DND-41 (cell line): ENCODE measurements at regions not wholly inside any gene's neighbourhood (a gene's known extent, or its start where the extent isn't known, plus 50 kb on each side); places are given as distances from the start of the nearest gene placed in this dataset.

Source experiments
- CTCF ChIP-seq: IDR thresholded peaks from 2 replicates; pipeline ENCODE4 v1.5.1; 2012; ENCODE audit warnings: borderline replicate concordance, low read length, moderate library complexity, mild to moderate bottlenecking; ENCODE audit not compliant: poor library complexity, severe bottlenecking; ENCODE audit errors: extremely low read depth
- EZH2 ChIP-seq: IDR thresholded peaks from 3 replicates; pipeline ENCODE4 v1.6.1; 2012; ENCODE audit warnings: borderline replicate concordance, low read depth, mild to moderate bottlenecking, moderate library complexity, low read length, inconsistent platforms; ENCODE audit not compliant: severe bottlenecking

- TF ChIP-seq EZH2 (no peak), CTCF (no peak)
These were observed 277.7 kb downstream of the RND3 start for GRCh38 chr2:150209746-150210145.
